Hepatocyte (in vitro differentiated cells): ENCODE measurements at regions not wholly inside any gene's neighbourhood (a gene's known extent, or its start where the extent isn't known, plus 50 kb on each side); places are given as distances from the start of the nearest gene placed in this dataset.

Experiments used
- DNase-seq: peaks from one replicate; pipeline ENCODE4 v3.0.0-alpha.2; 2016; ENCODE audit warnings: low spot score
- H2AFZ ChIP-seq: fragments of 200-600 bp; sonication (generic); 2 replicates; pipeline ENCODE4 v1.6.0; 2016; ENCODE audit warnings: antibody characterized with exemption, mild to moderate bottlenecking
- H3K27ac ChIP-seq: fragments of 200-600 bp; sonication (generic); 2 replicates; pipeline ENCODE4 v1.5.1; 2016; ENCODE audit warnings: mild to moderate bottlenecking
- H3K27me3 ChIP-seq: fragments of 200-600 bp; sonication (generic); 2 replicates; pipeline ENCODE4 v1.6.1; 2016
- H3K36me3 ChIP-seq: fragments of 200-600 bp; sonication (generic); replicated peaks from 2 replicates; pipeline ENCODE4 v1.5.1; 2016; ENCODE audit warnings: low read depth; ENCODE audit not compliant: insufficient read depth
- H3K4me1 ChIP-seq: fragments of 200-600 bp; sonication (generic); 2 replicates; pipeline ENCODE4 v1.5.1; 2016; ENCODE audit warnings: mild to moderate bottlenecking, moderate library complexity; ENCODE audit not compliant: insufficient read depth
- H3K4me2 ChIP-seq: fragments of 200-600 bp; sonication (generic); 2 replicates; pipeline ENCODE4 v1.6.0; 2016
- H3K4me3 ChIP-seq: fragments of 200-600 bp; sonication (generic); 2 replicates; pipeline ENCODE4 v1.5.1; 2016; ENCODE audit warnings: mild to moderate bottlenecking
- H3K79me2 ChIP-seq: fragments of 200-600 bp; sonication (generic); 2 replicates; pipeline ENCODE4 v1.6.0; 2017; ENCODE audit warnings: mild to moderate bottlenecking
- H3K9me2 ChIP-seq: fragments of 200-600 bp; sonication (generic); replicated peaks from 2 replicates; pipeline ENCODE4 v1.6.0; 2017; ENCODE audit warnings: mild to moderate bottlenecking; ENCODE audit not compliant: insufficient read depth
- H3K9me3 ChIP-seq: fragments of 200-600 bp; sonication (generic); 2 replicates; pipeline ENCODE4 v1.5.1; 2016; ENCODE audit warnings: low read depth, mild to moderate bottlenecking
- H4K20me1 ChIP-seq: fragments of 200-600 bp; sonication (generic); 2 replicates; pipeline ENCODE4 v1.6.0; 2016; ENCODE audit warnings: mild to moderate bottlenecking; ENCODE audit not compliant: insufficient read depth, poor library complexity, severe bottlenecking
- EZH2 ChIP-seq: fragments of 200-600 bp; sonication (generic); IDR thresholded peaks from 2 replicates; pipeline ENCODE4 v1.6.1; 2016; ENCODE audit warnings: antibody characterized with exemption, mild to moderate bottlenecking, borderline replicate concordance
- EZH2phosphoT487 ChIP-seq: fragments of 200-600 bp; sonication (generic); IDR thresholded peaks from one replicate; pipeline ENCODE4 v1.6.1; 2018; ENCODE audit warnings: antibody characterized with exemption, mild to moderate bottlenecking, low read depth, moderate library complexity; ENCODE audit not compliant: unreplicated experiment, severe bottlenecking
- WGBS: methylation state at CpG from one replicate; pipeline ENCODE4 v1.1.6; 2016; ENCODE audit warnings: low lambda C conversion rate; ENCODE audit errors: missing lambda C conversion rate; 5-methylcytosine and 5-hydroxymethylcytosine counted together
- TF ChIP-seq, protein P1 (sequence below): fragments of 200-600 bp; sonication (generic); IDR thresholded peaks from 2 replicates; pipeline ENCODE4 v1.5.1; 2016; ENCODE audit warnings: antibody characterized with exemption, mild to moderate bottlenecking; ENCODE audit not compliant: poor library complexity

DNA sequence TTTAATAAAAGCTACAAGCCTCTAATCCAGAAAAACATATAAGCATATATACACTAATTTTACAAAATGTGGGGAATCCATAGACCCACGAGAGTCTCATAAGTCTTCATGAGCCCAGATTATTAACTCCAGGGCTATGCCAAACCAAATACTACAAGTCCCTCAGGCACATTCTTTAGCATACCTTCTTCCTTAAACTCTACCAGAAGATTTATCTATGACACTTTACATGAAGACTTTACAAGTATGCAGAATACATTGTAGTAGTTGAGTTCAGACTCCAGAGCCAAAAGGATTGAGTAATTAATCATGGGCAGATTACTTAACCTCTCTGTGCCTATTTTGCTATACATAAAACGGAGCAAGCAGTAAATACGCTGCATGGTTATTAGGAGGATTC is 793.7 kb upstream of the ADGRL2 start:
- no peak for DNase-seq
- no peak for TF ChIP-seq EZH2
- TF ChIP-seq, protein P1, sequence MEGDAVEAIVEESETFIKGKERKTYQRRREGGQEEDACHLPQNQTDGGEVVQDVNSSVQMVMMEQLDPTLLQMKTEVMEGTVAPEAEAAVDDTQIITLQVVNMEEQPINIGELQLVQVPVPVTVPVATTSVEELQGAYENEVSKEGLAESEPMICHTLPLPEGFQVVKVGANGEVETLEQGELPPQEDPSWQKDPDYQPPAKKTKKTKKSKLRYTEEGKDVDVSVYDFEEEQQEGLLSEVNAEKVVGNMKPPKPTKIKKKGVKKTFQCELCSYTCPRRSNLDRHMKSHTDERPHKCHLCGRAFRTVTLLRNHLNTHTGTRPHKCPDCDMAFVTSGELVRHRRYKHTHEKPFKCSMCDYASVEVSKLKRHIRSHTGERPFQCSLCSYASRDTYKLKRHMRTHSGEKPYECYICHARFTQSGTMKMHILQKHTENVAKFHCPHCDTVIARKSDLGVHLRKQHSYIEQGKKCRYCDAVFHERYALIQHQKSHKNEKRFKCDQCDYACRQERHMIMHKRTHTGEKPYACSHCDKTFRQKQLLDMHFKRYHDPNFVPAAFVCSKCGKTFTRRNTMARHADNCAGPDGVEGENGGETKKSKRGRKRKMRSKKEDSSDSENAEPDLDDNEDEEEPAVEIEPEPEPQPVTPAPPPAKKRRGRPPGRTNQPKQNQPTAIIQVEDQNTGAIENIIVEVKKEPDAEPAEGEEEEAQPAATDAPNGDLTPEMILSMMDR, result no peak
- TF ChIP-seq EZH2phosphoT487, result no peak
- Histone ChIP-seq H3K36me3 (no peaks in the 10 kb centered on the region), H2AFZ (no peak overlapping the region), H3K9me2 (no peaks in the 10 kb centered on the region), H3K27ac (no peak overlapping the region), H4K20me1 (no peaks in the 10 kb centered on the region), H3K4me2 (no peak overlapping the region), H3K27me3 (no peaks in the 10 kb centered on the region), H3K4me1 (no peaks in the 10 kb centered on the region), H3K4me3 (no peak overlapping the region), H3K79me2 (no peaks in the 10 kb centered on the region), H3K9me3 (no peaks in the 10 kb centered on the region)
- WGBS, result 81% methylated on average over 3 of the region's 3 CpGs

DNA sequence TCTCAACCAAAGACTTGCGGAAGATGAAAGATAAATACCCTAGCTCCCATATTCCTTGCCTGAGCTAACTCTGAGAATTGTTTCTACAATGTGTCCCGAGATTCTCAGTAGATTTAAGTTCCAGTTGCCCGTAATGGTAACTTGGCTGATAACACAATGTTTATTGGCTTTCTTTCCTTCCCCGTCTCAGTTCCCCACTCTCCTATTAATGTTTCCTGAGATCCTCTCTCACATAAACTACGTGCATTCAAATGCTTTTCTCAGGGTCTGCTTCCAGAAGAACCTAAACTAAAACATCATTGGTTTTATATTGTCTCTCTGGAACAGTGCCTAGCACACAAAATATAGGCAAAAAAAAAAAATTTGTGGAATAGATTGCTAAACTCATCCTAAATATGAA is 794.2 kb upstream of the ADGRL2 start:
- Histone ChIP-seq H3K9me2 (no peaks in the 10 kb centered on the region), H3K4me1 (no peaks in the 10 kb centered on the region), H3K9me3 (no peaks in the 10 kb centered on the region), H3K4me2 (no peak overlapping the region), H4K20me1 (no peaks in the 10 kb centered on the region), H3K79me2 (no peaks in the 10 kb centered on the region), H3K27me3 (no peaks in the 10 kb centered on the region), H3K27ac (no peak overlapping the region), H3K4me3 (no peak overlapping the region), H2AFZ (no peak overlapping the region), H3K36me3 (no peaks in the 10 kb centered on the region)
- WGBS, result 60% methylated on average over 5 of the region's 5 CpGs
- TF ChIP-seq, protein P1, result no peak
- TF ChIP-seq EZH2, result no peak
- no peak for TF ChIP-seq EZH2phosphoT487
- DNase-seq, result peak; percentile 5

DNA sequence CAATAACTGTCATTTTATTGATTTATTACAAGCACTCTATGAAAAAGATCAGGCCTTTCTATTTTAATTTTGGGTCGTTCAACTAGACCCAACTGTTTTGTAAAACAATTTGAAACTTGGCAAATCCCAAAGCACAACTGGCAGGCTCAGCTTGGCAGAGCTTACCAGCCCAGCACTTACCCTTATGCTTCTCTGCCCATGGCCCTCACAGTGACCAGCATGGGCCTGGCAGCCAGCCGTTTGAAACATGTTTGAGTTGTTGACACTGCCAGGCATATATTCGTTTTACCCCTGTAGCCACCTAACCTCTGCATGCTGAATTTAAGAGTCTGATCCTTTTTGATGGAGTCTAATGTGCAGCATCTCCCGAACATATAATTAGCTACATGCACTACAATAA is 796.7 kb upstream of the ADGRL2 start:
- H3K9me2 ChIP-seq, result no peaks in the 10 kb centered on the region

More for the DNA sequence above, 796.7 kb upstream of the ADGRL2 start:
- no peaks in the 10 kb centered on the region for H3K36me3 ChIP-seq
- TF ChIP-seq, protein P1, result no peak
- TF ChIP-seq EZH2phosphoT487 (no peak), EZH2 (no peak)
- H3K27ac ChIP-seq, result no peak overlapping the region
- DNase-seq, result no peak
- no peak overlapping the region for H3K4me3 ChIP-seq
- H3K9me3 ChIP-seq, result no peaks in the 10 kb centered on the region
- WGBS, result 83% methylated on average over 4 of the region's 4 CpGs
- no peak overlapping the region for H3K4me2 ChIP-seq
- no peaks in the 10 kb centered on the region for H3K4me1 ChIP-seq
- no peak overlapping the region for H2AFZ ChIP-seq
- no peaks in the 10 kb centered on the region for H3K79me2 ChIP-seq
- no peaks in the 10 kb centered on the region for H3K27me3 ChIP-seq
- no peaks in the 10 kb centered on the region for H4K20me1 ChIP-seq
